ENCODE measurements at regions not wholly inside any gene's neighbourhood (a gene's known extent, or its start where the extent isn't known, plus 50 kb on each side); places are given as distances from the start of the nearest gene placed in this dataset.

DNA sequence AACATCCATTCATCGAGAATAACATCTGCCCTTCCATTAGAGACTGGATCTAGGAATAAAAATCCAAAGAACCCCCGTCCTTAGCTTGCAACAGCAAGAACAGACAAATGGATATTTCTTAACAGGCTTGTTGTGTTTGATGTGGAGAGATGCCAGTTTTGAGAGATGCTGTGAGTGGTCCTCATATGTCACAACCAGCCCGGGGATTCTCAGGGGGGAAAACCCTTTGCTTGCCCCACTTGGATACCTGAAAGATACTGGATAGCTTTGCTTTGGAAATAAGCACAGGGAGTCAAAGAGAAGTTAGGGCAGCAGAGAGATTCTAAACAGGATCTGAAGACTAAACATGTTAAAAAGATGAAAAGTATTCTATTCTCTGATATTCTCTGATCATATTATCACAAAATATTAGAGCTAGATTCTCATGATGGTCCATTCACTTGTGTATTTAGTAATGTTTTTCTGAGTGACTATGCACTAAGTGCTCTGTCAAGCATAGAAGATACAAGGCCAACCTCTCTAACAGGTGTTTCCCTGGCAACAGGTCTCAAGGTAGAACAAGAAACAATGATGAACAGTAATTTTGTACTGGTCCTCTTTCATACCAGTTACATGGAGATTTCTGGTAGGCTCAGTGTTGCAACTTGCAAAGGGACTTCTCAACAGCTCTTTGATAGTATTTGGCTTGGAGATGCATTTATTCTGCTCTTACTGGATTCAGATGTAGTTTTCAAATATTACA is 348.2 kb downstream of the MYCN start:
- no peak for DNase-seq

DNA sequence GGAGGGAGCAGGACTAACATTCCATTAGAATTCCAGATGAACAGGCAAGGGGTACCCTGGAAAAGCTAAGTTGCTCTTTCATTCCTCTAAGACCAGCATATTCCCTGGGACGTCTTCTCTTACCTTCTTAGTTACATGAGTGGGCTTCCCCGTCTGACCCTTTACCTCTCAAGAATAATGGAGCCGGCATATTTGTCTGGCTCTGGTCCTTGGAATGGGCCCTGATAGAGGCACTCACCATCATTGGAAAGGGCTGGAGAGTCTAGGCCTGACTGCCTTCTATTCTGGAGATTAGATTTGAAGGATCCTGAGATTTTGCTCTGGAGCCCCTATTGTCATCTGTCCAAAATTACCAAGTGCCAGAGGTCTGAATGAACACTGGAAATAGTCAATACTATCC is 347.5 kb downstream of the MYCN start:
- DNase-seq, result no peak

DNA sequence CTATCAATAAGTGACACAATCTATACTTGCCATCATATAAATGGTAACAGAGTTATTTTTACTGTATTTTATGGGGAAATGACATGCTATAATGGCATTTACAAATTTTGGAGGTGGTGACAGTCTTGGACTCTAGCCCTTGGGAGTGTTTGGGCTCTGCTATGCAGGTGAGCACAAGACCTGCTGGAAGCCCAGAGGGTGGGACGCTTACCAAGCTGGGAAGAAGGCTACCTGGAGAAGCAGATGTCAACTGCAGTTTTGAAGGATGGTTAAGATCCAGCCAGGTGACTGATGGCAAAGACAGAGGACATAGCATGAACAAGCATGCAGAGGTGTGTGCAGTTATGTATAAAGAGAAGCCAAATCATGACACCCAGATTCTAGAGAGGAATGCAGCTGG is 346.9 kb downstream of the MYCN start:
- no peak for DNase-seq

DNA sequence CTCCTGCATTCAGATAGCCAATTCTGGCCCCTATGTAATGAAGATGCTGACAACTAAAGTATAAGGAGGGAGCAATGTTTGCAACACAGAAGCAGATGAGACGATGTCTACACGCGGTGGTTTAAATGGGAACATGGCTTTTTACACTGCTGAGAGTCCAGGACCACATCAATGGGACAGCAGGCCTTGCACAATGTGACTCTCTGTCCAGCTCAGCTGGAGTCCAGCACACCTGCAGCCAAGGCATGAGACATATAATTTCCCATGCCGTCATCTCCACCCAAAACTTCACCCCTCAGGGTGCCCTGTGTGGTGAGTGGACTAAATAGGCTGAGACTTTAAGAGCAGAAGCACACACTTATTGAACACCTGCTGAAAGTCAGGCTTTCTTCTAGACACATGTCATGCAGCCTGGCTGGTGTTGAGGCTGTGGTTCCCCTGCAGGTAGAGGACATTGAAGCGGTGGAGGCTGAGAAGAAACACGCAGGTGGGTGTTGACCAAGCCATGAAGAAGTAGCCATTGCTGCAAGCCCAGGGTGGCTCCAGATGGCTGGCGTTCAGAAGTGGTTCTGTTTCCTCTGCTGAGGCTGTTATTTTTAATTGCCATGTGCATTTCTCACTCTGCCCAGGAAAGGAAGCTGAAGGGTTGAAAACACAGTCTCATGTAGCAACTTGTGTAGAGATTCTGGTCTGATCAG is 345.6 kb downstream of the MYCN start:
- DNase-seq, result no peak

DNA sequence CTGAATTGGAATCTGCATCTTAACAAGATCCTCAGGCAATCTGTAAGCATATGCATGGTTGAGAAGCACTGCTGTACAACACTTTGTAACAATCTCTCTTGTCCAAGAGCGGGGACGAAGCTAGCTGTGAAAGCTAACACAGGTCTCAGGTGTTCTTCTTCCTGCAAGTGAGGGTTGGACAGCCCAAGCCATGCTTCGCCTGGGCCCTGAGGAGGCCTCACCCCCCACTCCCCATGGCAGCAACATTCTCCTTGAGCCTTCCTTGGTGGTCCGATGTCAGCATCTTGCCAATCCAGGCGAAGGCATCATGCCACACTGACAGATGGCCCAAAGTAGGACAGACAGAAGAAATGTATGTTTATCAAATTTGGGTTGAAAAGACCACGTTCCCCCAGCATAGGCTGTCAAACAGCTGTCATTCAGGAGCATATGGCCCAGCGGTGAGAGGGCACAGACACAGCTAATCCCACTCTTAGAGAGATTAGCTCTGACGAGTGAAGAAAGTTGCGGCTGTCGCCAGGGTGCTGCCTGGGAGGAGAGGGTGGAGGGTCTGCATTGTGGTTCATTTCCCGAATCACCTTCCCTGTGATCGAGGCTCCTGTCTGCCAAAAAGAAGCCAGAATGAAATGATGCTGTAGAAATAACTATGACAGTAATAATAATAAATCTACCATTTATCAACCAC is 344.7 kb downstream of the MYCN start:
- DNase-seq, result no peak

DNA sequence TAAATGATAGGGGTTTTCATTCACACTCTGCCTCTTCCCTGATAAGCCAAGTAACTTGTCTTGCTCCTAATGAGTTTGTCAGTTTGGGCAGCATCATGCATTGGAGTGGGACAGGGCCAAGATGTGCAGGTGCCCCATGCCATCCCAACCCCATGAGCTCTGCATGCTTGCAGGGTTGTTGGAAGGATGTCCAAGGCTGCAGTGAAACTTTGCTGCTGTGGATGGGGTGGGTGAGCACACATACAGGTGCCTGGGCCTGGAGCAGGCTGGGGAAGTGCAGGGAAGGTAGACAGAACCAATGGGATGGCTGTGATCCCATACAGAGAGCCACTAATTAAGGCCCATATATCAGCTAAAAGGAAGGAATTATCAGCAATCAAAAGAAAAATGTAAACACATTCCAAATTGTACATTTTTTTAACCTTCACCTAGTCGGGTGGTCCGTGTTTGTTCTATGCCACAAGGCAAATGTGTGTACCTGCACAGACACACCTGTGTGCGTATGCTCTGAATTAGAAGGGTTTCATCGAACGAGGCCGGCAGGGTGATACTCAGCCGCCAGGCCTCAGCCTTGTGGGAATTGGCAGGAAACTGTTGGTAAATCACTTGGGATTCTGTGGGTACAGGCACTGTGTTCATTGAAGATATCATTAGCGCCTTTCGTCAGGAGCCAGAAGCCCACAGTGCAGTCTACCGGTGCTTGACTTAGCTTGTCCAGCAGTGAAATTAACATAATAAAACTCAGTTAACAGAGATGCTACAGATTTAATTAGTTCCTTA is 342.9 kb downstream of the MYCN start:
- no peak for DNase-seq

DNA sequence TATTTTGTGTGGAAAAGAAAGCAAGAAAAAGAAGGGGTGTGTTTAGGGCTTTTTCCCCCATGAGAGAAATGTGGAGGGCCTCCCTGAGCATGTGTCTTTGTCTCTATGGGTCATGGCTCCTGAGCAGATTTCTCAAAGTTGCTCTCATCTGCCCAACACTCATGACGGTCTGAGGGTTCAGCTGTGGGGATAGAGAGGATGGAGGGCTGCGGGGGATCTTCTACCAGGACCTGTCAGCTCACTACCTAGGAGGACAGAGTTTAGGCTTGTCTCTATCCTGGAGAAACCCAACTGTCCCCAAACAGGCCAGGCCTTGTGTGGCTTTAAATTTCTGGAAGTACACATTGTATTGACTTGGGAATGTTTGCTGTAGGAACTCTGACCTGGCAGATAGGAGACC is 342.2 kb downstream of the MYCN start:
- no peak for DNase-seq

DNA sequence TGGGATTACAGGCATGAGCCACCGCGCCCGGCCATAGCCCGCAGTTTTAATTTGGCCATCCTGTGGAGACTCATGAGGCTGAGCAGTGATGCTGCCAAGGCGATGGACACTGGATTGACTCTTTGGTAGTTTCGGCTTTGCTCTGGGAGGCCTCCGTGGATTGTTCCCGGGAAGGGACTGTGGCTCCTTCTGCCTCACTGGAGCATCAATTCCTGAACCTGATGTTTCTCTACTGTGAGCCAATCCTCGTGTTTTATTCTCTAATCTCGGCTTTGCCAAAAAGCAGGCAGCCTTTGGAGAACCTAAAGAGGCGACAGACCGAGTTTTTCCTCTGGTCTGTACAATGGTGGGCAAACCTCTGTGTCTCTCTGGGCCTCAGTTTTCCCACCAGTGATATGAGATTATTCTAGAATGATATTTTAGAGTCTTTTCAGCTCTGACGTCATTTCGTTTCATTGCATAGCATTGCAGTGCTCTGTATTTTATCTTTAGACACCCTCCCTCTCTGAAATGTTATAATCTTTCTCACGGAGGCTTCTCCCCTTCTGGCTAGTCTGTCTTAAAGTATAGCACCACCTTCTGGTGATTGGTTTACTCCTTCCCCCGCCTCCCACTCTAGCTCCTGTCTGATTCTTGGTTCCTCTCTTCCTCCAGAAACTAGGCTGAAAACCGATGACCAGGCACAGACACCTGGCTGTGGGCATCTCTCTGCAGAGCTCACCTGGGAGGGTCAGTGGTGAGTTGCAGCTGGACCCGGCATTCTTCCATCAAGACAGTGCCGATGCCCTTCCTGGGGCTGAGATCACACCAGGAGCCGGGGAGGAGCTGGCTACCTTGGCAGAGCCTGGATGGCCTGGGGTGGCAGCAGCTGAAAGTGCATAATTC is 341.3 kb downstream of the MYCN start:
- no peak for DNase-seq

DNA sequence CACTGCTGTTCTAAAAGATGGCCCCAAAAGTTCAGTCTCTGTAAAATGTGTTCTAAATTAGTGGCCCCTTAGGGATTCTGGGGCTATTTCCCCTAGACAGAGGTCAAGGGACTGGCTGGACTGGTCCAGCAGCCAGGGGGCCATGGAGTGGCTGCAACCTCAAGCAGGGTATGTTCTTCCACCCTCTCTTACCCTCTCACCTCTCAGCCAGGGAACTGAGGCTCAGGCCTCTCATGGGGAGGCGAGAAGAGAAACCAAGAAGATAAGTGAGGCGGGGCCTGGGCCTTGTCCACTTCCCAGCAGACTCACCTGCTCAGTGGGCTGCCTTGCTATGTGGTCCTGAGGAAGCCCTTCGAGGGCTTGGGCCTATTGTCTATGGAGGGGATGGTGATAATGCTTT is 339.7 kb downstream of the MYCN start:
- no peak for DNase-seq

DNA sequence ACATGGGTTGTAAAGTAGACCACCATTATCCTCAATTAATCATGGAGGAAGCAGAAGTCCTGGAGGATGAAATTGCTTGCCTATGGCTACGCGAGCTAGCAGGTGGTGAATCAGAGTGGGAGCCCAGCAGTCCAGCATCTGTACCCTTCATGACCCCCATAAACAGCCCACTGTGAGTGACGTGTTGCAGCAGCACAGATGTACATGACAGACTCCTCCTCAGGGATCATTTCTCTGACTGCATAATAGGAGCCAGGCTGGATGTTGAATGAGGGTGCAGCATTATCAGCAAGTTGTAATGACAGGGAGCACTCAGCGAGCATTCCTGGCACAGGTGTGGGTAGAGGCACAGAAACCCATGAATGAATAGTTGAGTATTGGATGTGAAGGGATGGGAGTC is 339.3 kb downstream of the MYCN start:
- no peak for DNase-seq

DNA sequence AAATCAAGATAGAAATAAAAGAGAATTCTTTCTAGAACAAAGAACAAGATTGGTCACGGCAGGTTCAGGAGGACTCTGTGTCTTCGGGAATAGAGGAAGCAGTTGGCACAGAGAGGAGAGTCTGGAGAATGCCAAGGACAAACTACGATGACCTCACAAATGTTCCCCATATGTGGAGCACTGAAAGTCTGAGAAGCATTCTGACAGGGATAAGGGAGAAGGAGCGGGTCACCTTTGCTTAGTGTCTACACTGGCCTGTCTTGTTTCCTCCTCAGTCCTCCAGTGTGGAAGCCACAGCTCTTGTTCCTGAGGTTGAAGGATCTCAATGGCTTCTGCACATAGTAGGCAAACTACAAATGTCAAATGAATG is 338.8 kb downstream of the MYCN start:
- DNase-seq, result no peak

DNA sequence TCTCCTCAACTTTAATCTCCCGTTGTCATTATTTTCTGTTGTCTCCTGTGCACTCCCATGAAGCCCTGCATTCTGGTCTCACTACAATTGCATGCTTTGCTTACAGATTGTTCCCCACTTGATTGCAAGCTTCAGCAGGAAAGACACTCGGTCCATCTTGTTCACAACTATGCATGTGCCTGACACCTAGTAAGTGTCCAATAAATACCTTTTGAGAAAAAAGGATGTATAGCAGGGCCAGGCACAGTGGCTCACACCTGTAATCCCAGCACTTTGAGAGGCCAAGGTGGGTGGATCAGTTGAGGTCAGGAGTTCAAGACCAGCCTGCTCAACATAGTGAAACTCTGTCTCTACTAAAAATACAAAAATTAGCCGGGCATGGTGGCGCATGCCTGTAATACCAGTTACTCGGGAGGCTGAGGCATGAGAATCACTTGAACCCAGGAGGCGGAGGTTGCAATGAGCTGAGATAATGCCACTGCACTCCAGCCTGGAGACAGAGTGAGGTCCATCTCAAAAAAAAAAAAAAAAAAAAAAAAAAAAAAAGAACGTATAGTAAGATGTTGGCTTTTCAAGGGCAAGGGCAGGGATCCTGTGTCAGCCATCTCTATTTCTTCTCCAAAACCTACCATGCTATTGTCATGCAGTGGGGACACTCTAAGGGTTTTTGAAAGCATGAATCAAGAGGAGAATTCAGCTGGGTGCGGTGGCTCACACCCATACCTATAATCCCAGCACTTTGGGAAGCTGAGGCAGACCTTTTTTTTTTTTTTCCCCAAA is 338.3 kb downstream of the MYCN start:
- no peak for DNase-seq

DNA sequence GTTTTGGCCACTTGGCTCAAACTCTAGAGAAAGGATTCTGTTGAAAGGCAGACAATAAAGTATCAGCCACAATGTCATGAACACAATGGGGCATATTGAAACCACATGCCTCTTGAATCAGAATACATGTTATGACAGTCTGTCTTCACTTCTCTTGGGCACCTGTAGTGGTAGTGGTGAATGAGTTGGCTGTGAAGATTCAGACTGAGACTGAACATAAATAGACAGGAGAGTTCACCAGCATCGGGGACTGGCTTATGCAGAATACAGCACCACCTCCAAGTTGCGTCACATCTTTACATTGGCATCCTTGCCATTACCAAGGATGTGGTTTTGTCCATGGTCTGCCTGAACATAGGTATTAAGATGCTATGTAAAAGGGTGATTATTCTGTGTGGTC is 336.8 kb downstream of the MYCN start:
- no peak for DNase-seq

DNA sequence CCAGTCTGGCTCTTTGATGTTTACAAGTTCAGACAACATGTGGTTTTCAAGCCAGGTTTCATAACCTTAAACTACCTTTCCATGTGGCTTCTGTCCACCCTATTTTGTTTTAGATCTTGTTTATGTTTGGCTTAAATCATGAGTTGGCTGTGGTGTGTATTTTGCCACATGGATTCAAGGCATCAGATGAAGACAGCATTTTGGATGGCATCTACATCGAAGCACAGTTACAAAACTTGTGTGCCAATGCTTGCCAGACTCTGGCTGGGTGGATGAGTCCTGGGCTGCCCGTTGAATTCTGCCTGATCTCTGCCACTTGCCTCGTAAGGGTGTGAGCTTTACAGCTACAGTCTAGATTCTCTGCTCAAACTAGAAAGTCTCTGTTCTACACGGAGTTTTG is 335.3 kb downstream of the MYCN start:
- no peak for DNase-seq

DNA sequence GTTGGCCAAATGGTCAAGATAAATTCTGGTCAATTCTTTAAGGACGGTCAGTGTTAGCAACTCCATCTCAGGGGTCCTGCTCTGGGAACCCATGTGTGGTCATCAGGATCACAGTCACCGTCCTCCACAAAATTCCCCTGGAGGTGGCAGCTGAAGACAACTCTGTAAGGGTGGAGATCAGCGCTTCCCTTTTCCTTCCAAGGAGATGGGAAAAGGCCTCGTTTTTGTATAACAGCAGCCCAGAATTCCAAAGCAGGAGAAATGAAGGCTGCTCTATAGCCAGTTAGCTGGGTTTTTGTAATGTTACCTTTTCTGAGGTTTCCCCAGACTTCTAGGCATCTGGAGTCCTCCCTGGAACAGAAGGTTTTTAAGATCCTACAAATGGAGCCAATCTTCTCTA is 334.8 kb downstream of the MYCN start:
- no peak for DNase-seq

DNA sequence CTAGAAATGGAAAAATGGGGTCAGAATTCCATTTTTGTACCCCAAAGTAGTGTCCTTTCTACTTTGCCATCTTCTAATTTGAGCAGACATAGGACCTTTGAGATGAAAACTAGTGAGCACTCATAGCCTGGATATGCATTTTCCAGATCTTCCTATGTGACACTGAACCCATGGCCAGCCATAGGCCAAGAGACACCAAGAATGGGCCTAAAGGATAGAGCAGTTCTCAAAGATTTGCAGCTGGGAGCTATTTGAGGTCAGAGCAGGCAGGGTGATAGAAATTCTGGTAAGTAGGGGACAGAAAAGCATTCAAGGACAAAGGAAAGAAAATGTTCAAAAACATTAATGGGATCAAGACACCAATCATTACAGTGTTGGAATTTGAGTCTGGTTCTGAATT is 332.8 kb downstream of the MYCN start:
- DNase-seq, result no peak

DNA sequence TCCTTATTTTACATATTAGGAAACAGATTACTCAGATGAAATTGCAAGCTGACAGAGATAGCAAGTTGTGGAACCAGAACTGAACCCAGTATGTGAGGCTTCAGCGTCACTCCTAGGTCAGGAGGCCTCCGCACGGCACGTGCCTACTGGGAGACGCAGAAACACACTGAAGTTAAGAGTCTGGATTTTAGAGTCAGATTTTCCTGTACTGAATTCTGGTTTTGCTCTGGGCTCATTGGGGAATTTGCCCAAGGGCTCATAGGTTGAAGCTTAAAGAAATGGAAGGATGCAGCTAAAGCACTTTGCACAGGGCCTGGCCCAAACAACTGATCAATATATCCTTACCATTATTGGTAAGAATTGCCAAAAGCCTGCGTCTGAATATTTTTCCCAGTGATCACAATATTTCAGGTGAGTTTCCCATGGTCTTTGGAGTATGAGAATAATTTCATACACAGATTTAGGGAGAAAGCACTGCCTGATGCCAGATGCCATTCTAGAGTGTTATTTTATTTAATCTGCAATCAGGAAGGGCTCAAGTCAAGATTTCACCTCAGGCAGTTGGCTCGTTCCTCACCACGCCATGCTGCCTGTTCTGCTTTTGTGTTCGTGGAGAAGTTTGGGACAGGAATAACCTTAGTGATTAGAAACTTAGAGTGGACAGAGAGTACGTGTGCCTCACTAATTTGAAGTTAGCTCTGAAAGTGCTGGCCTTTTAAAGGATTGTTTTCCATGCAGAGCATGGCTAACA is 331.9 kb downstream of the MYCN start:
- DNase-seq, result no peak

DNA sequence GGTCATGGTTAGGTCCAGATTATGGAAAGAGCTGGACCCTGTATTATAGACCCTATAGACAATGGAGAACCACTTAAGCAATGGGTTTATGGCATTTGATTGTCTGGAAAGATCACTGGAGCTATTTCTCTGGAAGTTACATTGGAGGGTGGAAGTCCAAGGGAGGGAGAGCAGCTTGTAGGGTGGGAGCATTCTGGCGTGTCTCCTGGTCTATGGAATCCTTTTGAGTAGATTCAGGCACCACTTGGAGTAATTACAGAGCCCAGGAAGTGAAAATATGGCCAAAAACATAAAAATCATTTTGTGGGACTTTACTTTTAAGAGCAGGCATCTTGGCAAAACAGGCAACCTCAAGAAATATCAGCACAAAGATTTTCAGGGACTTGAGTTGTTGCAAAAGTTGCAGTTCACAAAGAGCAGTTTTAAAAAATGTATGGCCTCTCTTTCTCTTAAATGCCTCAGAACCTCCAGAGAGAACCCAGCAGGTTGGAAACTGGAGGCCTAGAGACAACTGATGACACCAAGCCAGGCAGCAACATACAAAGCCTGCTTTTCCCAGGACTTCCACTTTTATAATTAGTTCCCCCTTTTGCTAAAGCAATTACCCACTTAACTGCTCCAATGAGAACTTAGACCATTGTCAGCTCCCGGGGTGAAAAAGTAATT is 331.0 kb downstream of the MYCN start:
- no peak for DNase-seq

DNA sequence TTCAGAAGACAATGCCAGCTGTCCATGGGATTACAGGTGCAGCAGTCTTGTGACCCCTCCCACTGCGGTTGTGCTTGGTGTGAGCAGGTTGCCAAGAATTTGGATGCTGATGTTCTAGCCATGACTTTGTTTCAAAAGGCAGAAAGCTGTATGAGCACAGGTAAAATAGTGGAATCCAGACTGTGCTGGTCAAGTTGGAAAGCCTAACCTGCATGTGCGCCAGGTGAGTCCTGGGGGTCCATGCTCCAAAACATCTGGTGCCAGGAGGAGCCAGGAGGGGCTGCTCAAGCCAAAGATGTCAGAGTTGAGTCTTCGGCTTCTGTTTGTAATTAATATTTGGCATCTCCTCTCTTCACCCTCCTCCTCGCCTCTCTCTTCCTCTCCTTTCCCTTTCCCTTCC is 330.1 kb downstream of the MYCN start:
- no peak for DNase-seq

DNA sequence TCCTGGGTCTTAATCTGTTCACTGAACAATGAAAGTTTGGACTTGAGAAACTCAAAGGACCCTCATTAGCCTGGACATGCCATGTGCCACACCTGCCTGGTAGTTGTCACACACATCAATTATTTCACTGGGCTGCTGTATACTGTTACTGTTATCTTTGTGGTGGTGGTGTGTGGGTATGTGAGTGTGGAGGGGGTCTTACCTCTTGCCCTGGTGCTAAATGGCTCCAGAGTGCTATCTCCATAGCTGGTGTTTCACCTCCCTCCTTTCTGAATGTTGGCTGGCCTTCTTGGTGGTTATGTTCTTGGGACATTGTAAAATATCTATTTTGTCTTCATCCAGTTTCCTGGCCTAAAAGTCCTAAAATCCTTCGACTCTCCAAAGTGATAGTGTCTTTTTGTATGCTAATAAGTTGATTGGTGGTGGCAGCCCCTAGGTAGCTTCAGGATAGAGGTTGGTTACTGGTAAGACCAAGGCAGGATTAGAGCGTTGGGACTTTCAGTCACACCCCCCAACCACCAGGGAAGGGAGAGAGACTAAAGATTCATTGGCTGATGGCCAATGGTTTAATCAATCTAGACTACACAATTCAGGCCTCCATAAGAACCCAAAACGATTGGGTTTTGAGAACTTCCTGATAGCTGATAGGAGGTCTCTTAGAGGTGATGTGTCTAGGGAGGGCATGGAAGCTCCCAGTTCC is 328.1 kb downstream of the MYCN start:
- no peak for DNase-seq
